ENCODE measurements at regions not wholly inside any gene's neighbourhood (a gene's known extent, or its start where the extent isn't known, plus 50 kb on each side); places are given as distances from the start of the nearest gene placed in this dataset.

GRCh38 chrX:80354966-80355465 is 65.2 kb upstream of the TENT5D start:
- no TSS peak for BruUV-seq (replicated peaks)
- H3K4me3 ChIP-seq (replicated peaks in 1 of 3; ENCODE audit: insufficient read depth in 1 of 3, low read depth in 2 of 3, low read length in 3 of 3) = no peak overlapping the region
- H4K20me1 ChIP-seq (ENCODE audit: insufficient read depth, low read length) = no peaks in the 10 kb centered on the region
- no peak for DNase-seq (ENCODE audit: low spot score)
- H2AFZ ChIP-seq (ENCODE audit: low read length) = no peak overlapping the region
- FAIRE-seq = no peak
- in situ Hi-C loops (cut with HindIII; ENCODE audit: extremely low pct_ligation_motif_present, low pct_unique_long_range_greater_than_20kb) = no loop called here
- no CpG with 5 or more reads among the region's 4 CpGs for WGBS (ENCODE audit: low lambda C conversion rate)
- H3K9ac ChIP-seq (ENCODE audit: insufficient read depth, low read depth, low read length) = no peak overlapping the region
- no peaks in the 10 kb centered on the region for H3K27me3 ChIP-seq (ENCODE audit: control insufficient read depth in 1 of 2, insufficient read depth in 2 of 2, low read length in 2 of 2)
- no peak overlapping the region for H3K4me2 ChIP-seq (ENCODE audit: low read depth, low read length)
- intact Hi-C loops (cut with micrococcal nuclease; ENCODE audit: unreplicated experiment) = no loop called here
- no peaks in the 10 kb centered on the region for H3K9me3 ChIP-seq (ENCODE audit: low read length)
- no peaks in the 10 kb centered on the region for H3K79me2 ChIP-seq (ENCODE audit: insufficient read depth, low read length)
- CTCF ChIA-PET (ENCODE audit: low intra/inter-chr PET ratio, low total read pairs) = no interaction called here
- no peaks in the 10 kb centered on the region for H3K4me1 ChIP-seq (ENCODE audit: insufficient read depth, low read length)
- POLR2A ChIA-PET = no interaction called here
- no peak for ATAC-seq
- no peaks in the 10 kb centered on the region for H3K36me3 ChIP-seq (replicated peaks in 1 of 2; ENCODE audit: control insufficient read depth in 1 of 2, insufficient read depth in 2 of 2, low read length in 2 of 2)
- no peak overlapping the region for H3K27ac ChIP-seq (ENCODE audit: extremely low read length, insufficient read depth, low read length)
- TF ChIP-seq SNAPC4 (CRISPR knock-in tag; IDR thresholded peaks at IDR 0.05) = no peak
- TF ChIP-seq FOXP1 (IDR thresholded peaks at IDR 0.05) = no peak
- TF ChIP-seq FOXP1 (CRISPR knock-in tag; IDR thresholded peaks at IDR 0.05) = no peak
- no peak for TF ChIP-seq ZFP36 (IDR thresholded peaks at IDR 0.05; ENCODE audit: borderline replicate concordance, low read depth, low read length, partially characterized antibody)
- TF ChIP-seq ZNF24 (IDR thresholded peaks at IDR 0.05) = no peak
- no peak for TF ChIP-seq POLR2AphosphoS2 (IDR thresholded peaks at IDR 0.05; ENCODE audit: low read depth, low read length)
- no peak for TF ChIP-seq TAF15 (IDR thresholded peaks at IDR 0.05; ENCODE audit: low read depth, low read length, poor library complexity, severe bottlenecking)
- TF ChIP-seq TBX2 (CRISPR knock-in tag; IDR thresholded peaks at IDR 0.05; ENCODE audit: borderline replicate concordance) = no peak
- TF ChIP-seq ZMYM4 (CRISPR knock-in tag; IDR thresholded peaks at IDR 0.05) = no peak
- no peak for TF ChIP-seq ZC3H4 (CRISPR knock-in tag; IDR thresholded peaks at IDR 0.05; ENCODE audit: borderline replicate concordance)
- TF ChIP-seq MYPOP (CRISPR knock-in tag; IDR thresholded peaks at IDR 0.05) = no peak
- TF ChIP-seq DR1 (CRISPR knock-in tag; IDR thresholded peaks at IDR 0.05) = no peak
- no peak for TF ChIP-seq SP4 (CRISPR knock-in tag; IDR thresholded peaks at IDR 0.05)
- TF ChIP-seq SIX4 (CRISPR knock-in tag; IDR thresholded peaks at IDR 0.05) = no peak
- TF ChIP-seq TARDBP (CRISPR knock-in tag; IDR thresholded peaks at IDR 0.05) = no peak
- TF ChIP-seq KMT2A (CRISPR knock-in tag; IDR thresholded peaks at IDR 0.05) = no peak
- TF ChIP-seq CBX5 (CRISPR knock-in tag; IDR thresholded peaks at IDR 0.05; ENCODE audit: borderline replicate concordance) = no peak
- TF ChIP-seq TSC22D2 (CRISPR knock-in tag; IDR thresholded peaks at IDR 0.05; ENCODE audit: borderline replicate concordance) = no peak
- TF ChIP-seq ZHX1 (CRISPR knock-in tag; IDR thresholded peaks at IDR 0.05; ENCODE audit: low read depth) = no peak
